Esophagus squamous epithelium (tissue), 4 donors: ENCODE measurements at regions not wholly inside any gene's neighbourhood (a gene's known extent, or its start where the extent isn't known, plus 50 kb on each side); places are given as distances from the start of the nearest gene placed in this dataset.

Experiments used
- CTCF ChIP-seq, 6 experiments: fragments of 450-650 bp in 4 of 6; fragments of 200-600 bp in 2 of 6; sonication (generic) in 2 of 6; IDR thresholded peaks; one replicate each; pipeline ENCODE4 v1.5.1; 2016 to 2019; ENCODE audit warnings: antibody characterized with exemption in 6 of 6, mild to moderate bottlenecking in 4 of 6, moderate library complexity in 4 of 6
- POLR2A ChIP-seq, 4 donors: fragments of 450-650 bp; IDR thresholded peaks; one replicate each; pipeline ENCODE4 v1.6.1; 2017; ENCODE audit warnings: antibody characterized with exemption in 4 of 4, mild to moderate bottlenecking in 4 of 4, moderate library complexity in 3 of 4

- no peak for TF ChIP-seq CTCF (IDR thresholded peaks at IDR 0.05)
- no peak for TF ChIP-seq POLR2A (IDR thresholded peaks at IDR 0.05)
Observed at GRCh38 chr3:56994391-56994790, 66.1 kb upstream of the SPATA12 start.
